Keratinocyte (primary cell): ENCODE measurements at regions not wholly inside any gene's neighbourhood (a gene's known extent, or its start where the extent isn't known, plus 50 kb on each side); places are given as distances from the start of the nearest gene placed in this dataset.

Experiments
- DNase-seq: peaks from one replicate; pipeline ENCODE4 v3.0.0-alpha.2; 2011; ENCODE audit warnings: low read depth, missing footprints, low spot score
- FAIRE-seq: peaks from 2 replicates; lab custom pipeline; 2011; peaks lifted over from hg19 to GRCh38; lab: Jason Lieb, UNC
- H2AFZ ChIP-seq: 2 replicates; pipeline ENCODE4 v1.6.0; 2012; ENCODE audit warnings: low read length, control low read depth, inconsistent platforms; ENCODE audit not compliant: control insufficient read depth
- H3K27ac ChIP-seq: 2 replicates; pipeline ENCODE4 v1.5.1; 2011; ENCODE audit warnings: low read length; ENCODE audit not compliant: control insufficient read depth, insufficient read depth
- H3K27me3 ChIP-seq: 3 replicates; pipeline ENCODE4 v1.6.0; 2011; ENCODE audit warnings: low read length; ENCODE audit not compliant: control insufficient read depth, insufficient read depth; ENCODE audit errors: extremely low read depth
- H3K36me3 ChIP-seq, 2 experiments: 2 replicates in 1 of 2; 3 replicates in 1 of 2; pipeline ENCODE4 v1.5.1; 2011; ENCODE audit warnings: low read length in 2 of 2, mild to moderate bottlenecking in 1 of 2; ENCODE audit not compliant: control insufficient read depth in 2 of 2, insufficient read depth in 2 of 2; ENCODE audit errors: extremely low read depth in 1 of 2
- H3K4me1 ChIP-seq: 3 replicates; pipeline ENCODE4 v1.5.1; 2011; ENCODE audit warnings: low read length; ENCODE audit not compliant: control insufficient read depth, insufficient read depth; ENCODE audit errors: extremely low read depth
- H3K4me2 ChIP-seq: 3 replicates; pipeline ENCODE4 v1.6.0; 2011; ENCODE audit warnings: low read depth, low read length; ENCODE audit not compliant: control insufficient read depth, insufficient read depth; ENCODE audit errors: extremely low read depth
- H3K4me3 ChIP-seq, 3 experiments: fragments of 200-600 bp in 1 of 3; sonication (generic) in 1 of 3; 2 replicates in 2 of 3; 3 replicates in 1 of 3; pipeline ENCODE4 v1.5.1; 2011 to 2016; ENCODE audit warnings: low read length in 3 of 3, mild to moderate bottlenecking in 3 of 3, control low read depth in 2 of 3, inconsistent platforms in 1 of 3, low read depth in 1 of 3, mixed read lengths in 1 of 3, mixed run types in 1 of 3, moderate library complexity in 1 of 3; ENCODE audit not compliant: control insufficient read depth in 2 of 3, insufficient read depth in 2 of 3; ENCODE audit errors: extremely low read depth in 1 of 3
- H3K79me2 ChIP-seq: 2 replicates; pipeline ENCODE4 v1.6.0; 2012; ENCODE audit warnings: low read length; ENCODE audit not compliant: control insufficient read depth, insufficient read depth
- H3K9ac ChIP-seq: 3 replicates; pipeline ENCODE4 v1.6.0; 2011; ENCODE audit warnings: low read length; ENCODE audit not compliant: control insufficient read depth, insufficient read depth; ENCODE audit errors: extremely low read depth
- H3K9me1 ChIP-seq: 3 replicates; pipeline ENCODE4 v1.6.0; 2011; ENCODE audit warnings: low read length; ENCODE audit not compliant: control insufficient read depth, insufficient read depth; ENCODE audit errors: extremely low read depth
- H3K9me3 ChIP-seq: 2 replicates; pipeline ENCODE4 v1.5.1; 2012; ENCODE audit warnings: low read depth, low read length; ENCODE audit not compliant: control insufficient read depth
- H4K20me1 ChIP-seq: 3 replicates; pipeline ENCODE4 v1.6.0; 2011; ENCODE audit warnings: low read length; ENCODE audit not compliant: control insufficient read depth, insufficient read depth; ENCODE audit errors: extremely low read depth
- EZH2 ChIP-seq: IDR thresholded peaks from one replicate; pipeline ENCODE4 v1.6.1; 2012; ENCODE audit warnings: inconsistent platforms, mild to moderate bottlenecking, low read length, moderate library complexity
- dilution Hi-C: fragments of 300-500 bp; cut with MboI; formaldehyde crosslinking; loops from one replicate; pipeline ENCODE4 v1.7.0; 2020; ENCODE audit warnings: low sequenced_read_pairs; ENCODE audit not compliant: extremely low pct_ligation_motif_present
- TF ChIP-seq, protein P1 (sequence below), 3 experiments: IDR thresholded peaks in 1 of 3; conservative IDR thresholded peaks in 1 of 3; optimal IDR thresholded peaks in 1 of 3; 2 replicates in 2 of 3; 3 replicates in 1 of 3; pipeline versions ENCODE3 to v1.5.1; 2011; ENCODE audit warnings: low read length in 3 of 3, mild to moderate bottlenecking in 3 of 3, moderate library complexity in 2 of 3, control low read depth in 1 of 3, inconsistent platforms in 1 of 3; ENCODE audit not compliant: insufficient read depth in 2 of 3; ENCODE audit errors: extremely low read depth in 1 of 3

DNA sequence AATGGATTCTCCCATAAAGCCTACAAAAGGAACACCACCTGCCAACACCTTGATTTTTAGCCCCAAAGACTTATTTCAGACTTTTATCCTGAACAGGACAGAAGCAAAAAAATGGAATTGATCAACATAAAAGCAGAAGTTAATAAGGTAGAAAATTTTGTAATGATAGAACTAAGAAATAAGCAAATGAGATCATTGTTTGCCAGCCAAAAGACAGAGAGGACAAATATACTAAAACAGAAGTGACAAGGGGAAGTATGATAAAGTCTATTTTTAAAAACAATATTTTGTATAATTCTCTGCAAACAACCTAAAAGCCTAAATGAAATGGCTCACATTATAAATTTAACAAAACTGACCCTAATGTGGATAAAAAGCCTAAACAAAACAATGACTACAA is 110.5 kb upstream of the PRSS3 start:
- Histone ChIP-seq H3K4me1 (peaks cover 3% of the 10 kb centered on the region), H3K4me3 (no peak overlapping the region), H3K9me1 (no peaks in the 10 kb centered on the region), H3K9ac (no peak overlapping the region), H3K9me3 (no peaks in the 10 kb centered on the region), H3K27ac (no peak overlapping the region), H2AFZ (no peak overlapping the region), H3K27me3 (no peaks in the 10 kb centered on the region), H3K36me3 (no peaks in the 10 kb centered on the region), H3K4me2 (no peak overlapping the region), H4K20me1 (no peaks in the 10 kb centered on the region), H3K79me2 (no peaks in the 10 kb centered on the region)
- dilution Hi-C loops: no loop called here
- DNase-seq: no peak
- no peak for TF ChIP-seq EZH2
- TF ChIP-seq, protein P1, sequence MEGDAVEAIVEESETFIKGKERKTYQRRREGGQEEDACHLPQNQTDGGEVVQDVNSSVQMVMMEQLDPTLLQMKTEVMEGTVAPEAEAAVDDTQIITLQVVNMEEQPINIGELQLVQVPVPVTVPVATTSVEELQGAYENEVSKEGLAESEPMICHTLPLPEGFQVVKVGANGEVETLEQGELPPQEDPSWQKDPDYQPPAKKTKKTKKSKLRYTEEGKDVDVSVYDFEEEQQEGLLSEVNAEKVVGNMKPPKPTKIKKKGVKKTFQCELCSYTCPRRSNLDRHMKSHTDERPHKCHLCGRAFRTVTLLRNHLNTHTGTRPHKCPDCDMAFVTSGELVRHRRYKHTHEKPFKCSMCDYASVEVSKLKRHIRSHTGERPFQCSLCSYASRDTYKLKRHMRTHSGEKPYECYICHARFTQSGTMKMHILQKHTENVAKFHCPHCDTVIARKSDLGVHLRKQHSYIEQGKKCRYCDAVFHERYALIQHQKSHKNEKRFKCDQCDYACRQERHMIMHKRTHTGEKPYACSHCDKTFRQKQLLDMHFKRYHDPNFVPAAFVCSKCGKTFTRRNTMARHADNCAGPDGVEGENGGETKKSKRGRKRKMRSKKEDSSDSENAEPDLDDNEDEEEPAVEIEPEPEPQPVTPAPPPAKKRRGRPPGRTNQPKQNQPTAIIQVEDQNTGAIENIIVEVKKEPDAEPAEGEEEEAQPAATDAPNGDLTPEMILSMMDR (optimal IDR thresholded peaks at IDR 0.05 in 1 of 3, IDR thresholded peaks at IDR 0.05 in 1 of 3, conservative IDR thresholded peaks at IDR 0.05 in 1 of 3; ENCODE audit: extremely low read depth in 1 of 3, insufficient read depth in 2 of 3, low read length in 3 of 3): no peak
- no peak for FAIRE-seq

DNA sequence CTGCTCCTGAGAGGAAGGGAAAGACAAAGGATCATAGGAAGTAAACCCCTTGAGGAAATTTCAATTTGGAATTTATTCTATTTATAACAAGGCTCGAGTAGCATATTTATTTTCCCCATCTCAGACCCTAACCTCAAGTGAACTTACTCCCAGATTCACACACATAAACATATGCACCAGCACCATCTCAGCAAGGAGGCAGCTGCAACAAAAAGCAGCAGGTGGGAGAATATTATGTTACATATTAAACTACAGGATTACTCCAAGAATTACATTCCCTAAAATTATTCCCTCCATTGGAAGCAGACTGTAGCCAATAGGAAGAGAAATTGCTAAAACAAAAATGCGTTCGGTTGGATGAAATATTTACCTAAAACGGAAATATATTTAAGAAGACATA is 108.4 kb upstream of the PRSS3 start:
- FAIRE-seq (no peak), DNase-seq (no peak)
- Histone ChIP-seq H3K9me1 (no peaks in the 10 kb centered on the region), H3K4me2 (no peak overlapping the region), H3K4me3 (no peak overlapping the region), H2AFZ (no peak overlapping the region), H3K9ac (no peak overlapping the region), H3K27ac (no peak overlapping the region), H3K36me3 (no peaks in the 10 kb centered on the region), H3K9me3 (no peaks in the 10 kb centered on the region), H3K79me2 (no peaks in the 10 kb centered on the region), H3K4me1 (peaks cover 3% of the 10 kb centered on the region), H3K27me3 (no peaks in the 10 kb centered on the region), H4K20me1 (no peaks in the 10 kb centered on the region)
- TF ChIP-seq EZH2: no peak
- TF ChIP-seq, protein P1 (optimal IDR thresholded peaks at IDR 0.05 in 1 of 3, IDR thresholded peaks at IDR 0.05 in 1 of 3, conservative IDR thresholded peaks at IDR 0.05 in 1 of 3; ENCODE audit: extremely low read depth in 1 of 3, insufficient read depth in 2 of 3, low read length in 3 of 3): no peak
- dilution Hi-C loops: no loop called here
